ENCODE measurements at regions not wholly inside any gene's neighbourhood (a gene's known extent, or its start where the extent isn't known, plus 50 kb on each side); places are given as distances from the start of the nearest gene placed in this dataset.

DNA sequence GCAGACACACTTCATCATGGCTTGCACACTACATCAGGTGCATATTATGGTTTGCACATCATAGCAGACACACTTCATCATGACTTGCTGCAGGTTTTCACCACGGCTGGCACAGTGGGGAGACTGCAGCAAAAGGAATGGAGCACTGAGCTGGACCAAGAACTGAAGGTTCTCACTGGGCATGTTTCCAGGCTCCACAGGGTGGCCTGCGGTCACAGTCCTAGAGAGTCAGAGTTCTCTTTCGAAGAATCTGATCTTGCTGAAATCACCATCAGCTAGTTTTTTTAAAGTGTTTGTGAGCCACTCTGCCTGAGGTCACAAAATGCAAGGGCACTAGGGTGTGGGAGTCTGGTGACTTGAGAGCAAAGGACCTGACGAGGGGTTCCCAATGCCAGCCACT lies 140.4 kb upstream of the NPY start:
- TF ChIP-seq, protein P1, sequence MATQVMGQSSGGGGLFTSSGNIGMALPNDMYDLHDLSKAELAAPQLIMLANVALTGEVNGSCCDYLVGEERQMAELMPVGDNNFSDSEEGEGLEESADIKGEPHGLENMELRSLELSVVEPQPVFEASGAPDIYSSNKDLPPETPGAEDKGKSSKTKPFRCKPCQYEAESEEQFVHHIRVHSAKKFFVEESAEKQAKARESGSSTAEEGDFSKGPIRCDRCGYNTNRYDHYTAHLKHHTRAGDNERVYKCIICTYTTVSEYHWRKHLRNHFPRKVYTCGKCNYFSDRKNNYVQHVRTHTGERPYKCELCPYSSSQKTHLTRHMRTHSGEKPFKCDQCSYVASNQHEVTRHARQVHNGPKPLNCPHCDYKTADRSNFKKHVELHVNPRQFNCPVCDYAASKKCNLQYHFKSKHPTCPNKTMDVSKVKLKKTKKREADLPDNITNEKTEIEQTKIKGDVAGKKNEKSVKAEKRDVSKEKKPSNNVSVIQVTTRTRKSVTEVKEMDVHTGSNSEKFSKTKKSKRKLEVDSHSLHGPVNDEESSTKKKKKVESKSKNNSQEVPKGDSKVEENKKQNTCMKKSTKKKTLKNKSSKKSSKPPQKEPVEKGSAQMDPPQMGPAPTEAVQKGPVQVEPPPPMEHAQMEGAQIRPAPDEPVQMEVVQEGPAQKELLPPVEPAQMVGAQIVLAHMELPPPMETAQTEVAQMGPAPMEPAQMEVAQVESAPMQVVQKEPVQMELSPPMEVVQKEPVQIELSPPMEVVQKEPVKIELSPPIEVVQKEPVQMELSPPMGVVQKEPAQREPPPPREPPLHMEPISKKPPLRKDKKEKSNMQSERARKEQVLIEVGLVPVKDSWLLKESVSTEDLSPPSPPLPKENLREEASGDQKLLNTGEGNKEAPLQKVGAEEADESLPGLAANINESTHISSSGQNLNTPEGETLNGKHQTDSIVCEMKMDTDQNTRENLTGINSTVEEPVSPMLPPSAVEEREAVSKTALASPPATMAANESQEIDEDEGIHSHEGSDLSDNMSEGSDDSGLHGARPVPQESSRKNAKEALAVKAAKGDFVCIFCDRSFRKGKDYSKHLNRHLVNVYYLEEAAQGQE (IDR thresholded peaks at IDR 0.05; ENCODE audit: low read depth): no peak
- TF ChIP-seq TCF7L2 (IDR thresholded peaks at IDR 0.05; ENCODE audit: borderline replicate concordance, extremely low read depth, insufficient read depth, insufficient read length) (no peak), POLR2A (IDR thresholded peaks at IDR 0.05; ENCODE audit: borderline replicate concordance, extremely low read depth, insufficient read depth, insufficient read length) (no peak), EZH2phosphoT487 (IDR thresholded peaks at IDR 0.05; ENCODE audit: borderline replicate concordance) (no peak), EGR1 (IDR thresholded peaks at IDR 0.05; ENCODE audit: low read depth) (no peak), POLR2AphosphoS5 (IDR thresholded peaks at IDR 0.05; ENCODE audit: low read depth, low read length) (no peak), ZNF274 (IDR thresholded peaks at IDR 0.05; ENCODE audit: low read depth, low read length) (no peak), JUND (IDR thresholded peaks at IDR 0.05) (no peak), SIN3A (IDR thresholded peaks at IDR 0.05; ENCODE audit: low read depth) (no peak), SP1 (IDR thresholded peaks at IDR 0.05; ENCODE audit: low read depth) (no peak)
- TF ChIP-seq, protein P2, sequence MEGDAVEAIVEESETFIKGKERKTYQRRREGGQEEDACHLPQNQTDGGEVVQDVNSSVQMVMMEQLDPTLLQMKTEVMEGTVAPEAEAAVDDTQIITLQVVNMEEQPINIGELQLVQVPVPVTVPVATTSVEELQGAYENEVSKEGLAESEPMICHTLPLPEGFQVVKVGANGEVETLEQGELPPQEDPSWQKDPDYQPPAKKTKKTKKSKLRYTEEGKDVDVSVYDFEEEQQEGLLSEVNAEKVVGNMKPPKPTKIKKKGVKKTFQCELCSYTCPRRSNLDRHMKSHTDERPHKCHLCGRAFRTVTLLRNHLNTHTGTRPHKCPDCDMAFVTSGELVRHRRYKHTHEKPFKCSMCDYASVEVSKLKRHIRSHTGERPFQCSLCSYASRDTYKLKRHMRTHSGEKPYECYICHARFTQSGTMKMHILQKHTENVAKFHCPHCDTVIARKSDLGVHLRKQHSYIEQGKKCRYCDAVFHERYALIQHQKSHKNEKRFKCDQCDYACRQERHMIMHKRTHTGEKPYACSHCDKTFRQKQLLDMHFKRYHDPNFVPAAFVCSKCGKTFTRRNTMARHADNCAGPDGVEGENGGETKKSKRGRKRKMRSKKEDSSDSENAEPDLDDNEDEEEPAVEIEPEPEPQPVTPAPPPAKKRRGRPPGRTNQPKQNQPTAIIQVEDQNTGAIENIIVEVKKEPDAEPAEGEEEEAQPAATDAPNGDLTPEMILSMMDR (IDR thresholded peaks at IDR 0.05 in 2 of 3, conservative IDR thresholded peaks at IDR 0.05 in 1 of 3; ENCODE audit: borderline replicate concordance in 1 of 3, insufficient read depth in 1 of 3, low read depth in 2 of 3, low read length in 2 of 3): no peak
- TF ChIP-seq, protein P3, sequence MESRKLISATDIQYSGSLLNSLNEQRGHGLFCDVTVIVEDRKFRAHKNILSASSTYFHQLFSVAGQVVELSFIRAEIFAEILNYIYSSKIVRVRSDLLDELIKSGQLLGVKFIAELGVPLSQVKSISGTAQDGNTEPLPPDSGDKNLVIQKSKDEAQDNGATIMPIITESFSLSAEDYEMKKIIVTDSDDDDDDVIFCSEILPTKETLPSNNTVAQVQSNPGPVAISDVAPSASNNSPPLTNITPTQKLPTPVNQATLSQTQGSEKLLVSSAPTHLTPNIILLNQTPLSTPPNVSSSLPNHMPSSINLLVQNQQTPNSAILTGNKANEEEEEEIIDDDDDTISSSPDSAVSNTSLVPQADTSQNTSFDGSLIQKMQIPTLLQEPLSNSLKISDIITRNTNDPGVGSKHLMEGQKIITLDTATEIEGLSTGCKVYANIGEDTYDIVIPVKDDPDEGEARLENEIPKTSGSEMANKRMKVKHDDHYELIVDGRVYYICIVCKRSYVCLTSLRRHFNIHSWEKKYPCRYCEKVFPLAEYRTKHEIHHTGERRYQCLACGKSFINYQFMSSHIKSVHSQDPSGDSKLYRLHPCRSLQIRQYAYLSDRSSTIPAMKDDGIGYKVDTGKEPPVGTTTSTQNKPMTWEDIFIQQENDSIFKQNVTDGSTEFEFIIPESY (IDR thresholded peaks at IDR 0.05; ENCODE audit: extremely low read depth, insufficient replicate concordance, low read length): no peak
